GM19193 (cell line): ENCODE measurements at regions not wholly inside any gene's neighbourhood (a gene's known extent, or its start where the extent isn't known, plus 50 kb on each side); places are given as distances from the start of the nearest gene placed in this dataset.

Experiments used
- POLR2A ChIP-seq: IDR thresholded peaks from 4 replicates; pipeline ENCODE4 v1.6.1; 2011; ENCODE audit not compliant: insufficient read depth, insufficient read length; ENCODE audit errors: extremely low read depth

- no peak for TF ChIP-seq POLR2A
Observed at GRCh38 chr21:36532769-36533467, 53.0 kb upstream of the CLDN14 start.

GRCh38 chr21:36533468-36533848 lies 53.5 kb upstream of the CLDN14 start:
- TF ChIP-seq POLR2A = no peak

GRCh38 chr21:36534656-36535055 lies 54.7 kb upstream of the CLDN14 start:
- no peak for TF ChIP-seq POLR2A

GRCh38 chr21:36535618-36536241 lies 55.8 kb upstream of the CLDN14 start:
- TF ChIP-seq POLR2A = peak; percentile 58

- no peak for TF ChIP-seq POLR2A
Observed at GRCh38 chr21:36538761-36539160, 58.8 kb upstream of the CLDN14 start.

GRCh38 chr21:36539434-36540150 lies 59.7 kb upstream of the CLDN14 start:
- no peak for TF ChIP-seq POLR2A

- TF ChIP-seq POLR2A = no peak
Observed at GRCh38 chr21:36540700-36541099, 60.8 kb upstream of the CLDN14 start.

- peak; percentile 38 for TF ChIP-seq POLR2A
Observed at GRCh38 chr21:36541721-36542139, 61.8 kb upstream of the CLDN14 start.

- peak; percentile 85 for TF ChIP-seq POLR2A
Observed at GRCh38 chr21:36542312-36543101, 62.6 kb upstream of the CLDN14 start.

GRCh38 chr21:36543924-36544323 lies 64.0 kb upstream of the CLDN14 start:
- TF ChIP-seq POLR2A = no peak

GRCh38 chr21:36544545-36544944 lies 64.6 kb upstream of the CLDN14 start:
- TF ChIP-seq POLR2A = no peak

GRCh38 chr21:36545776-36546511 lies 66.0 kb upstream of the CLDN14 start:
- TF ChIP-seq POLR2A = no peak

- TF ChIP-seq POLR2A = no peak
Observed at GRCh38 chr21:36547464-36547863, 67.5 kb upstream of the CLDN14 start.

- no peak for TF ChIP-seq POLR2A
Observed at GRCh38 chr21:36548866-36549265, 68.9 kb upstream of the CLDN14 start.

GRCh38 chr21:36549470-36549869 lies 69.5 kb upstream of the CLDN14 start:
- no peak for TF ChIP-seq POLR2A

- TF ChIP-seq POLR2A = no peak
Observed at GRCh38 chr21:36550761-36551160, 70.8 kb upstream of the CLDN14 start.
